Lung (tissue), 11 donors: ENCODE measurements at regions not wholly inside any gene's neighbourhood (a gene's known extent, or its start where the extent isn't known, plus 50 kb on each side); places are given as distances from the start of the nearest gene placed in this dataset.

Source experiments
- ATAC-seq: fragments of 200-7000 bp; cut with Tn5 transposase; one replicate; pipeline ENCODE4 v1.9.1; 2020; ENCODE audit warnings: moderate number of reproducible peaks; ENCODE audit not compliant: insufficient read depth, low FRiP score
- DNase-seq, 3 donors: peaks; one replicate each; pipeline ENCODE4 v3.0.0-alpha.2; 2013 to 2017
- H3K27ac ChIP-seq, 2 donors: one replicate each; pipeline ENCODE4 v1.5.1; 2013; ENCODE audit warnings: mild to moderate bottlenecking in 2 of 2, moderate library complexity in 2 of 2, control low read depth in 1 of 2, inconsistent platforms in 1 of 2, low read depth in 1 of 2, low read length in 1 of 2
- H3K27me3 ChIP-seq, 3 donors: one replicate each; pipeline ENCODE4 v1.5.1; 2013; ENCODE audit warnings: low read length in 2 of 3; ENCODE audit not compliant: control insufficient read depth in 3 of 3, insufficient read depth in 3 of 3
- H3K36me3 ChIP-seq, 4 donors: one replicate each; pipeline ENCODE4 v1.5.1; 2013; ENCODE audit warnings: low read length in 4 of 4, mild to moderate bottlenecking in 1 of 4, moderate library complexity in 1 of 4; ENCODE audit not compliant: control insufficient read depth in 4 of 4, insufficient read depth in 4 of 4
- H3K4me1 ChIP-seq, 5 donors: one replicate each; pipeline ENCODE4 v1.5.1; 2013; ENCODE audit warnings: low read length in 5 of 5, mild to moderate bottlenecking in 2 of 5, moderate library complexity in 1 of 5; ENCODE audit not compliant: control insufficient read depth in 5 of 5, insufficient read depth in 5 of 5
- H3K4me3 ChIP-seq: one replicate; pipeline ENCODE4 v1.5.1; 2013; ENCODE audit warnings: mild to moderate bottlenecking, control low read depth, moderate library complexity
- H3K9ac ChIP-seq, 2 donors: one replicate each; pipeline ENCODE4 v1.5.1; 2013; ENCODE audit warnings: low read length in 2 of 2, control low read depth in 1 of 2; ENCODE audit not compliant: insufficient read depth in 1 of 2
- H3K9me3 ChIP-seq, 4 donors: one replicate each; pipeline ENCODE4 v1.5.1; 2013; ENCODE audit warnings: low read length in 3 of 4, mild to moderate bottlenecking in 1 of 4, moderate library complexity in 1 of 4; ENCODE audit not compliant: control insufficient read depth in 4 of 4, insufficient read depth in 3 of 4
- CTCF ChIP-seq: IDR thresholded peaks from 2 replicates; pipeline ENCODE4 v1.5.1; 2012; ENCODE audit warnings: mild to moderate bottlenecking; ENCODE audit errors: control extremely low read depth, extremely low read depth
- WGBS, 2 donors: extraction: QIAGEN DNeasy Blood & Tissue Kit; methylation state at CpG; one replicate each; pipeline ENCODE4 v1.1.7; 2013; 5-methylcytosine and 5-hydroxymethylcytosine counted together
- donor health status: control.
- donor health status: control.
- donor health status: Bipolar disorder and iron deficiency.
- donor health status: healthy.
- donor health status: DM: yes; HTN: yes; CAD: no.

GRCh38 chr3:127459891-127460290, 130.6 kb downstream of the TPRA1 start:
- Histone ChIP-seq H3K36me3 (no peaks in the 10 kb centered on the region), H3K4me1 (peaks cover 0 to 13% (median 0%) of the 10 kb centered on the region in 5 donors), H3K9me3 (no peaks in the 10 kb centered on the region), H3K27ac (no peak overlapping the region), H3K27me3 (peaks cover 0 to 39% (median 33%) of the 10 kb centered on the region in 3 donors), H3K9ac (no peak overlapping the region), H3K4me3 (no peak overlapping the region)
- DNase-seq (no peak), ATAC-seq (no peak)
- WGBS, 2 donors = 74 to 76% methylated on average over 3 of the region's 3 CpGs
- TF ChIP-seq CTCF = no peak

GRCh38 chr3:127458696-127459604, 131.6 kb downstream of the TPRA1 start:
- Histone ChIP-seq H3K4me1 (peaks cover 0 to 13% (median 0%) of the 10 kb centered on the region in 5 donors), H3K36me3 (no peaks in the 10 kb centered on the region), H3K9me3 (no peaks in the 10 kb centered on the region), H3K27ac (no peak overlapping the region), H3K4me3 (no peak overlapping the region), H3K9ac (no peak overlapping the region), H3K27me3 (peaks cover 0 to 43% (median 43%) of the 10 kb centered on the region in 3 donors)
- peak; percentile 67 to 75 (median 72) for DNase-seq
- no peak for TF ChIP-seq CTCF
- WGBS, 2 donors = 33 to 47% methylated on average over 20 of the region's 20 CpGs
- no peak for ATAC-seq

- H3K9me3 ChIP-seq = no peaks in the 10 kb centered on the region
- DNase-seq (no peak), ATAC-seq (no peak)
- H3K9ac ChIP-seq = no peak overlapping the region
- no peak for TF ChIP-seq CTCF
- H3K27ac ChIP-seq = no peak overlapping the region
- no peak overlapping the region for H3K4me3 ChIP-seq
- WGBS, 2 donors = 67% methylated on average over 6 of the region's 6 CpGs
- peaks cover 0 to 55% (median 49%) of the 10 kb centered on the region in 3 donors for H3K27me3 ChIP-seq
- no peaks in the 10 kb centered on the region for H3K36me3 ChIP-seq
- peaks cover 0 to 13% (median 0%) of the 10 kb centered on the region in 5 donors for H3K4me1 ChIP-seq
Observed at GRCh38 chr3:127457546-127458145, 132.9 kb downstream of the TPRA1 start.
